Fibroblast of lung (primary cell): ENCODE measurements at regions not wholly inside any gene's neighbourhood (a gene's known extent, or its start where the extent isn't known, plus 50 kb on each side); places are given as distances from the start of the nearest gene placed in this dataset.

Experiments used
- CTCF ChIP-seq, 2 donors: IDR thresholded peaks in 1 of 2; conservative IDR thresholded peaks in 1 of 2; 1 replicate in 1 of 2; 2 replicates in 1 of 2; pipeline ENCODE4 v1.5.1; 2011 to 2012; ENCODE audit warnings: low read length in 2 of 2, control low read depth in 1 of 2, inconsistent platforms in 1 of 2, low read depth in 1 of 2, mild to moderate bottlenecking in 1 of 2
- EZH2 ChIP-seq: IDR thresholded peaks from 2 replicates; pipeline ENCODE4 v1.5.1; 2012; ENCODE audit warnings: low read length, control low read depth, mild to moderate bottlenecking; ENCODE audit errors: missing control alignments

GRCh38 chr5:6907320-6907918, 194.2 kb downstream of the TENT4A start:
- no peak for TF ChIP-seq CTCF (conservative IDR thresholded peaks at IDR 0.05 in 1 of 2, IDR thresholded peaks at IDR 0.05 in 1 of 2; ENCODE audit: low read depth in 1 of 2, low read length in 2 of 2)
- no peak for TF ChIP-seq EZH2
